NCI-H146 (cell line): ENCODE measurements at regions not wholly inside any gene's neighbourhood (a gene's known extent, or its start where the extent isn't known, plus 50 kb on each side); places are given as distances from the start of the nearest gene placed in this dataset.
"Not testable (repeated sequence)": the region's sequence is repeated elsewhere in the genome, so short reads cannot be mapped to it uniquely, and the experiment has no call there.

ENCODE experiments used
- DNase-seq: peaks from one replicate; lab custom pipeline; 2025; lab: John Stamatoyannopoulos, UW

GRCh38 chrX:53883196-53883595, 161.1 kb downstream of the PHF8 start:
- no peak for DNase-seq

- DNase-seq, result no peak
Measured at GRCh38 chrX:53882331-53882730, 161.9 kb downstream of the PHF8 start.

- not testable (repeated sequence) for DNase-seq
Measured at GRCh38 chrX:53880786-53881185, 163.5 kb downstream of the PHF8 start.

GRCh38 chrX:53859890-53860289, 173.4 kb upstream of the HUWE1 start:
- no peak for DNase-seq

GRCh38 chrX:53831662-53832635, 145.4 kb upstream of the HUWE1 start:
- DNase-seq, result peak; percentile 35

GRCh38 chrX:53824686-53825085, 138.2 kb upstream of the HUWE1 start:
- no peak for DNase-seq

- not testable (repeated sequence) for DNase-seq
Measured at GRCh38 chrX:53818115-53818514, 131.6 kb upstream of the HUWE1 start.

GRCh38 chrX:53817548-53817947, 131.0 kb upstream of the HUWE1 start:
- no peak for DNase-seq

- DNase-seq, result no peak
Measured at GRCh38 chrX:53813670-53814440, 127.3 kb upstream of the HUWE1 start.

- DNase-seq, result no peak
Measured at GRCh38 chrX:53798281-53798680, 111.8 kb upstream of the HUWE1 start.

- no peak for DNase-seq
Measured at GRCh38 chrX:53795576-53795975, 109.1 kb upstream of the HUWE1 start.

GRCh38 chrX:53794181-53794580, 107.7 kb upstream of the HUWE1 start:
- DNase-seq, result no peak

GRCh38 chrX:53768865-53769264, 82.3 kb upstream of the HUWE1 start:
- DNase-seq, result no peak

- DNase-seq, result no peak
Measured at GRCh38 chrX:53768451-53768850, 81.9 kb upstream of the HUWE1 start.

- no peak for DNase-seq
Measured at GRCh38 chrX:53767544-53767943, 81.0 kb upstream of the HUWE1 start.

- not testable (repeated sequence) for DNase-seq
Measured at GRCh38 chrX:53757181-53757580, 70.7 kb upstream of the HUWE1 start.

GRCh38 chrX:53746718-53747117, 60.2 kb upstream of the HUWE1 start:
- no peak for DNase-seq

GRCh38 chrX:53743244-53743643, 56.7 kb upstream of the HUWE1 start:
- no peak for DNase-seq

- DNase-seq, result no peak
Measured at GRCh38 chrX:53738370-53738906, 51.9 kb upstream of the HUWE1 start.
